ENCODE measurements at regions not wholly inside any gene's neighbourhood (a gene's known extent, or its start where the extent isn't known, plus 50 kb on each side); places are given as distances from the start of the nearest gene placed in this dataset.

DNA sequence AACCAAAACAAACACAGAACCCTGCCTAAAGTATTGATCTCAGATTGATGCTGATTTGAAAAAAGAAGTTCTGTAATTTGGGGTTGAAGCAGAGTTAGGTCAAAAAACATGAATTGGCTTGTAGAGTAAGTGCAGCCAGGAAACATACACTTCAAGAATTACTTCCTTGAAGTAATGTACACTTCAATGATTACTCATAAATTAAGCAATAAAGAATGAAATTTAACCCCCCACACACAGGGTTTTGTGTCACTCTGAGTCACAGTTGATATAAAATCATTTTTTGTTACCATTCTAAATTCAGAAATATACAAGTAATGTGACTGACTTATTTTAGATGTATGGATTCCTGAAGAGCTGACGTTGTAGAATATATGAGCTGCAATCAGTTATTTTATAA, 622.2 kb downstream of the POM121L12 start:
- TF ChIP-seq, protein P1, sequence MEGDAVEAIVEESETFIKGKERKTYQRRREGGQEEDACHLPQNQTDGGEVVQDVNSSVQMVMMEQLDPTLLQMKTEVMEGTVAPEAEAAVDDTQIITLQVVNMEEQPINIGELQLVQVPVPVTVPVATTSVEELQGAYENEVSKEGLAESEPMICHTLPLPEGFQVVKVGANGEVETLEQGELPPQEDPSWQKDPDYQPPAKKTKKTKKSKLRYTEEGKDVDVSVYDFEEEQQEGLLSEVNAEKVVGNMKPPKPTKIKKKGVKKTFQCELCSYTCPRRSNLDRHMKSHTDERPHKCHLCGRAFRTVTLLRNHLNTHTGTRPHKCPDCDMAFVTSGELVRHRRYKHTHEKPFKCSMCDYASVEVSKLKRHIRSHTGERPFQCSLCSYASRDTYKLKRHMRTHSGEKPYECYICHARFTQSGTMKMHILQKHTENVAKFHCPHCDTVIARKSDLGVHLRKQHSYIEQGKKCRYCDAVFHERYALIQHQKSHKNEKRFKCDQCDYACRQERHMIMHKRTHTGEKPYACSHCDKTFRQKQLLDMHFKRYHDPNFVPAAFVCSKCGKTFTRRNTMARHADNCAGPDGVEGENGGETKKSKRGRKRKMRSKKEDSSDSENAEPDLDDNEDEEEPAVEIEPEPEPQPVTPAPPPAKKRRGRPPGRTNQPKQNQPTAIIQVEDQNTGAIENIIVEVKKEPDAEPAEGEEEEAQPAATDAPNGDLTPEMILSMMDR (IDR thresholded peaks at IDR 0.05; ENCODE audit: extremely low read depth in 1 of 2, insufficient read depth in 1 of 2, low read depth in 1 of 2, low read length in 2 of 2) = no peak
- TF ChIP-seq POLR2A (IDR thresholded peaks at IDR 0.05; ENCODE audit: low read depth, low read length) = no peak
- no peak for TF ChIP-seq EZH2 (IDR thresholded peaks at IDR 0.05; ENCODE audit: borderline replicate concordance, low read depth, low read length, severe bottlenecking)
- no peak for TF ChIP-seq POLR2AphosphoS5 (IDR thresholded peaks at IDR 0.05; ENCODE audit: insufficient read depth, low read depth, low read length)
- TF ChIP-seq JUN (IDR thresholded peaks at IDR 0.05; ENCODE audit: borderline replicate concordance, insufficient read depth, insufficient read length, low read depth) = no peak
- no peak for TF ChIP-seq GATA2 (IDR thresholded peaks at IDR 0.05; ENCODE audit: insufficient read depth, insufficient read length, low read depth, low read length)
- TF ChIP-seq, protein P2, sequence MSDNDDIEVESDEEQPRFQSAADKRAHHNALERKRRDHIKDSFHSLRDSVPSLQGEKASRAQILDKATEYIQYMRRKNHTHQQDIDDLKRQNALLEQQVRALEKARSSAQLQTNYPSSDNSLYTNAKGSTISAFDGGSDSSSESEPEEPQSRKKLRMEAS (IDR thresholded peaks at IDR 0.05; ENCODE audit: insufficient read depth, insufficient read length) = no peak

Data from endothelial cell of umbilical vein (primary cell).